ENCODE measurements at regions not wholly inside any gene's neighbourhood (a gene's known extent, or its start where the extent isn't known, plus 50 kb on each side); places are given as distances from the start of the nearest gene placed in this dataset.

- TF ChIP-seq REST (IDR thresholded peaks at IDR 0.05; ENCODE audit: insufficient read depth in 1 of 2, low read depth in 2 of 2, low read length in 1 of 2): no peak
- no peak for TF ChIP-seq CTCF (IDR thresholded peaks at IDR 0.05)
- TF ChIP-seq POLR2AphosphoS5 (IDR thresholded peaks at IDR 0.05; ENCODE audit: low read depth, low read length): no peak
- TF ChIP-seq SIN3A (IDR thresholded peaks at IDR 0.05; ENCODE audit: borderline replicate concordance, insufficient read depth, low read depth, low read length): no peak
These were observed 414.9 kb downstream of the GLRX3 start for GRCh38 chr10:130550952-130551674.
